NCI-H510A treated with DMSO at 0.1 percent for 48 hours (cell line): ENCODE measurements at regions not wholly inside any gene's neighbourhood (a gene's known extent, or its start where the extent isn't known, plus 50 kb on each side); places are given as distances from the start of the nearest gene placed in this dataset.
"Not testable (repeated sequence)": the region's sequence is repeated elsewhere in the genome, so short reads cannot be mapped to it uniquely, and the experiment has no call there.

Source experiments
- DNase-seq: peaks from one replicate; lab custom pipeline; 2025; lab: John Stamatoyannopoulos, UW

- no peak for DNase-seq
Measured at GRCh38 chr19:28435551-28436271, 777.2 kb downstream of the UQCRFS1 start.

DNA sequence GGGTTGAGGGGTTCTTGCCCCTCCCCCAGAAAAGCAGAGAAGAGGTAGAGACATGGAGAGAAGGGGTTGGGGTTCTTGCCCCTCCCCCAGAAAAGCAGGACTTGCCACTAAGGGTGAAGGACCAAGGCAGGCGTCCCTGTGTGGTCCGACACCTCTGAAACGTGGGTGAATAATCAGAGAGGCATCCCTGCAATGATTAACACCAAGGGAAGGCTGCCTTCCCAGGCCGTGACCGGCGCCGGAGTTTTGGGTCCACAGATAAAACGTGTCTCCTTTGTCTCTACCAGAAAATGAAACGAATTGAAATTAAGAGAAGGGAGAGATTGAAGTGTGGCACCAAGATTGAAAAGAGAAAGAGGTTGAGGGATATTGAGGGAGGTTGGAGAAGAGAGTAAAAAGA lies 778.2 kb downstream of the UQCRFS1 start:
- DNase-seq: not testable (repeated sequence)

DNA sequence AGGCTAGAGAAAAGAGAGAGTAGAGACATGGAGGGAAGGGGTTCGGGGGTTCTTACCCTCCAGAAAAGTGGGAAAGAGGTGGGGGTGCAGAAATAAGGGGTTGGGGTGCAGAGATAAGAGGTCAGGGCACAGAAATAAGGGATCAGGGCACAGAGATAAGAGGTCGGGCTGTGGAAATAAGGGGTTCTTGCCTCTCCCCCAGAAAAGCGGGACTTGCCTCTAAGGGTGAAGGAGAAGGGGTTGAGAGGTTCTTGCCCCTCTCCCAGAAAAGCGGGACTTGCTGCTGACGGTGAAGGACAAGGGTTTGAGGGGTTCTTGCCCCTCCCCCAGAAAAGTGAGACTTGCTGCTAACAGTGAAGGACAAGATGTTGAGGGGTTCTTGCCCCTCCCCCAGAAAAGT lies 778.6 kb downstream of the UQCRFS1 start:
- not testable (repeated sequence) for DNase-seq

DNA sequence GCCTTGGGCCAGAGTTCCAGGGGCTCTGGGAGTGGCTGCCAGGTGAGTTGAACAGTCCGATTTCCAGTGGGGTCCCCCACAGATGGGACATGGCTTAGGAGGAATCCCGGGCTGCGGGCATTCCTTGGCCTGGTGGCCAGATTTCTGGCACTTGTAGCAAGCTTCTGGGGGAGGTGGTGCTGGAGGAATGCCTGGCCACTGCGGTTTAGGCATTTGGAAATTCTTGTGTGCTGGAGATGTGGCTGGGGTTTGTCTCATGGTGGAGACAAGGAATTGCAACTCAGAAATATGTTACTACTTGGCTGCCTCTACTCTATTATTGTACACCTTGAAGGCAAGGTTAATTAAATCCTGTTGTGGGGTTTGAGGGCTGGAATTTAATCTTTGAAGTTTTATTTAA lies 779.8 kb downstream of the UQCRFS1 start:
- not testable (repeated sequence) for DNase-seq

DNA sequence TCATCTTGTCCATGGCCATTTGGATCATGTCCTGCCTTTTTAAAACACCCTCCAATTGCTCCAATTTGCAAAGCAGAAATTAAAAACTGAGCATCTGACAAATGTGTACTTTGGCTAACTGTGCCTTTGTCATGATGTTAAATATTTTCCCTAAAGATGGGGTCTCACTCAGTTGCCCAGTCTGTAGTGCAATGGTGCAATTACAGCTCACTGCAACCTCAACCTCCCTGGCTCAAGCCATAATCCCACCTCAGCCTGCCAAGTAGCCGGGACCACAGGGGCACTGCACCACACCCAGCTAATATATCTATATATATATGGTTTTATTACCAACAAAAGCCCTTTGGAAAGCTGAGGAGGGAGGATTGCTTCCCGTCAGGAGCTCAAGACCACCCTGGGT lies 782.7 kb downstream of the UQCRFS1 start:
- DNase-seq: no peak

DNA sequence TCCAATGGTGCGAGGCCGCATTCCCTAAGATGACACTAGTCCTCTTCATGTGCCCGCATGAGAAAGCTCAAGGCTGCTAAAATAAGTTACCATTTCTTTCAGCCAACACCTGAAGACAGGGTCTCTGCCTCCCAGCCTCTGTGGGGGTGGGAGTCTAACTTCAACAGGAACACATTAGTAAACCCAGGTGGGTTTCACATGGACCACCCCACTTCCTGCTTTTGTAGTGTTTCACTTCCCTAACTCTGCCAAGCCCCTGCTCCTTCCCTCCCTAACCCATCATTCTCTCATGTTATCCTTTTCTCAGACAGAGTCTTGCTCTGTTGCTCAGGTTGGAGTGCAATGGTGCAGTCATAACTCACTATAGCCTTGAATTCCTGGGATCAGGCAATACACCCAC lies 783.6 kb downstream of the UQCRFS1 start:
- no peak for DNase-seq

DNA sequence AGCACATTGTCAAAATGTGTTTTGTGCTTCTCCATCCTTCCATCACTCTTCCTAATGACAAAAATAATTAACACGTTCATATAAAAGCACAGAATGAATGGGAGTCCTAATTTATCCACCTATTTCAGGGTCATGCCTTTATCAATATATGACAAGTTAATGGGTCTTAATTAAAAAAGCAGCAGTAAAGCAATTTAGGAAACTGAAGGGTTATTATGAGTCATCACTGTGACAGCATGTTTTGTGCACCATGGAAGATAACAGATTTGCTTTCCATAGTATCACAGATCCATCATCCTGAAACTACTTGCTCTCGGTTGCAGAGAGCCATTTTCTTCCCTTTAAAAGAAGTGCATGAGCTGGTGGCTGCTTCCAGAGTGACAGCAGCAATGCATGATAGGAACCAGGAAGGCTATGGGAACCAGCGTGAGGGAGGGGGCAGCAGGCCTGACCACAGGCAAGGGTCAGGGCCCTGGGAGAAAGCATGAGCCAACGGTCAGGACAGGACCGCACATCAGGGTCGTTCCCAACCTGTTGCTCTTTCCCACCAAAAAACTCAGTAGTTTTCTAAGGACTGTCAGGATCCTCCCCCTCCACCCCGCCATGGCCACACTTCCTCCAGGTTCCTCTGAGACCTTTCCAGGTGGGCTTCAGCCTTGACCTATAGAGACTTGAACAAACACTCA lies 784.1 kb downstream of the UQCRFS1 start:
- no peak for DNase-seq

DNA sequence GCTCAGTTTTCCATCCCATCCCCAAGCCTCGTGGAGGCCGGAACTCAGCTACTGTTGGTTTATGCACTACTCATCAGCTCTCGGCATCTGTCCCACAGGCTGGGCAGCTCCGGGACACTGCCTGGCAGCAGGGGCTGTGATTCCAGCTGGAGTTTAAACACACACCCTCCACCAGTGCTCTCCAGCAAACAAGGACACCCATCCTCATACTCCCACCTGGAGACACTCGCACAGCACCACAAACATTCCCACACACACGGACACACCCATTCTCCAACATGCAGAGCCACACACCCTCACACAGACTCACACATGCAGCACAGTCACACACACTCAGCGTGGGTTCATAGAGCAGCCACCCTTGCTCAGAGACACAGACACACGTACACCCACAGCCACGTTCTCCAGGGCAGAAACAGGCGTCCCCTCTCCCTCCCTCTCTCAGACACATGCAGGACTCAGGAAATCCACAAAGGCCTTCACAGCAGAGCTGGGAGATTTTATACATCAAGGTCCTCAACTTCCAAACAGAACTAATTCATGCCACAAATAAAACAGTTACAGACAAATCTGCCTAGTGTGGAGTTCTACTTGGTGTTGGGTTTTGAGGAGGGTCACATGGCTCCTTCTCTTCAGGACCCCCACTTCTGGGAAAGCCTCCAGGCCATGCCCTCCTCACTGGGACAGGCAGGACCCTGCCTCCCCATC lies 785.4 kb downstream of the UQCRFS1 start:
- no peak for DNase-seq

GRCh38 chr19:28426730-28427225 lies 786.2 kb downstream of the UQCRFS1 start:
- DNase-seq: no peak

GRCh38 chr19:28426110-28426729 lies 786.7 kb downstream of the UQCRFS1 start:
- DNase-seq: no peak

DNA sequence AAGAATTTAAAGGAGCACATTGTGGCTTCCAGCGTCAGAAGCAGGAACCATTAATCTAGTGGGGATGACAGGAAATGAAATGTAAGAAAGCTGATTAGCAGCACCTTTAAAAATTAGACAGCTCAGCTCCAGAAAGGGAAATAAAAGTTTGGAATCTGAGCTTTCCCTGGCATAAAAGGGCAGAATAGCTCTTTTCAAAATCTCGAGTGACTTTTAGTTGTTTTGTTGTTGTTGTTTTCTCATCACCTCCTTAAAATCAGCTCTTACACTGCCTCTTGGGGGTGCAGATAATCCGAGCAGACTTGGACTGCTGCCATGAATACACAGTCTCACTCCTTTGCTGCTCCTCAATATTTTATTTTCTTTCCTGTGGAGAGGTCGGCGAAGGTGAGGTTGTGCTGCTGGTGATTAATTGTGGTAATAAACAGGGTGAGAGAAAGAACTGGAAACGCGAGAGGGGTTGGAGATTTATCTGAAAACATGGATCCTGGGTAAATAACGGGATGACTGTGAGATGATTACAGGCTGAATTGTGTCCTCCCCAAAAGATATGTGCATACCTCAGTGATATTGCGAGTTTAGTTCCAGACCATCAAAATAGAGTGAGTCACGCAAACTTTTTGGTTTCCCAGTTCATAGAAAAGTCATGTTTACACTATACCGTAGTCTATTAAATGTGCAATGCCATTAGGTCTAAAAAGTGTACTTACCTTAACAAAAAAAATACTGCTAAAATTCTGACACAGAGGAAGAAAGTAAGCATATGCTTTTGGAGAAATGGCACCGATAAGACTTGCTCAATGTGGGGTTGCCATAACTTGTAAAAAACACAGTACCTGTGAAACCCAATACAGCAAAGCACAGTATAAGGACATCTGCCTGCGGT lies 787.7 kb downstream of the UQCRFS1 start:
- DNase-seq: no peak

DNA sequence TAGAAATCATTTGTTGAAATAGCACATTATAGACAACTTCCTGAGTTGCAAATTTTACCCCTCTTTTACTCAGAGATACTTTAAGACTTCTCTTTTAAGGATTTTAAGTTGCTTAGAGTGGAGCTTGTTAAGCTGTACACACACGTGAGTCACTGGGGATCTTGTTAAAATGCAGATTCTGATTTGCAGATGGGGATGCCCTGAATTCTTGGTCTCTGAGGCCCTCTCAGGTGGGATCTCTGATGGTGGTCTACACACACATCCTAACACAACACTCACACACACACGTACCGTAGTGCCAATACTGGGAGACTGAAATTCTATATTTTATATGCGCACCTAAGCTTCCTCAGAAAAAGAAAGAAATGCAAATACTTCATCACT lies 788.3 kb downstream of the UQCRFS1 start:
- DNase-seq: no peak

DNA sequence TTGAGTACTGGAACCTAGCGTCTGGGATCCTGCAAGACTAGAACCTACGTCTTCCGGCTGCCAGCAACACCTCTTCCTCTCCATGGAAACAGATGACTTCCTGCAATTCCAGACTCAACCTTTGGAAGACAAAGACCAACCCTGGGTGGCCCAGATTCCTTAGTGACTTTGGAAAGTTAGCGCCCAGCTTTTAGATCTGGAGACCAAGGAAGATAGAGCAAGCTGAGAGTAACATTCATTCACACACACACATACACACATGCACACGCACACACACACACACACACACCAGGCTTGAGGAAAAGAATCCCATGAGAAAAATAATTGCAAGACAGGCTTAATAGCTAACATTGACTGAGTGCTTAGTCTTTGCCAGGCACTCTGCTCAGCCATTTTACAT lies 788.9 kb downstream of the UQCRFS1 start:
- no peak for DNase-seq

DNA sequence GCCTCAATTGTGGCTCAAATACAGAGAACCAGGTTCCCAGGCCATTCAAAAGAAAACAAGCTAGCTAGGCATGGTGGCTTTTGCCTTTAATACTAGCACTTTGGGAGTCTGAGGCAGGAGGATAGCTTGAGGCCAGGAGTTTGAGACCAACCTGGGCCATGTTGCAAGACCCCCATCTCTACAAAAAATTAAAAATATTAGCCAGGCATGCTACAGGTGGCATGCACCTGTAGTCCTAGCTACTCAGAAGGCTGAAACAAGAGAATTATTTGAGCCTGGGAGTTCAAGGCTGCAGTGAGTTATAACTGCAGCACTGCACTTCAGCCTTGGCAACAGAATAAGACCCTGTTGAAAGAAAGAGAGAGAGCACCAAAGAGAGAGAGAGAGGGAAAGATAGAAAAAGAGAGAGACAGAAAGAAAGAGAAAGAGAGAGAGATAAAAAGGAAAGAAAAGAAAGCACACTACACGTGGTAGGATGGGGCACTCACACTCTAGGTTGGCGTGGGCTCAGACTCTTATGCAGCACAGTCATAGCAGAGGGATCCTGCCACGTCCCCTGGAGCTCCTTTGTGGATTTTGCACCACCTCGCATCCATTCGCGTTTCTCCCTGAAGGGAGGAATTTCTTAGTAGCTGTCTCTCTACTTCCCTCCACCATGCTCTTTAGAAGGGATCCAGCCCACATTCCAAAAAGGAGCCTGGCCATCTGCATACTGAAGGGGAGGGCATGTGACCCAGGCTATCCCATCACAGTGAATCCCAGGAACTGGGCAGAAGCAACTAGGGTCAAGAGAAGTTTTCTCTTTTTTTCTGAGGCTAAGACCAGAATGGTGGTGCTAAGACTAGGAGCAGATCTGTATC lies 789.9 kb downstream of the UQCRFS1 start:
- no peak for DNase-seq

DNA sequence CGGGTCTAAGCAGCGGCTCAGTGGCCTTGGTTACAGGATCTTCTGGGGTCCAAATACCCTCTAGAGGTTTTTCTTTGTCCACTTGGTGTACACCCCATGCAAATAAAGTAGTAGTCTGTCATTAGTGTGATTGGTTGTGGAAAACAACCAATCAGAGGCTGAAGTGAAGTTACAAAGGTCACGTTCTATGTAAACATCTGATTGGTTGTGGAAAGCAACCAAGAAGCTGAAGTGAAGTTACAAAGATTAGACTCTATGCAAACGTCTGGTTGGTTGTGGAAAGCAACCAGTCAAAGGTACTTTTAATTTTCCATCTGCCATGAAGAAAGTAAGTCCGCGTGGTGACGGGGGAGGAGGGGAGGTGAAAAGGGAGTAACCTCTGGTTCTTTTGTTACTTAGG lies 790.9 kb downstream of the UQCRFS1 start:
- DNase-seq: no peak

GRCh38 chr19:28420811-28421550 lies 792.0 kb downstream of the UQCRFS1 start:
- no peak for DNase-seq

- DNase-seq: no peak
Measured at GRCh38 chr19:28419312-28419711, 793.6 kb downstream of the UQCRFS1 start.

DNA sequence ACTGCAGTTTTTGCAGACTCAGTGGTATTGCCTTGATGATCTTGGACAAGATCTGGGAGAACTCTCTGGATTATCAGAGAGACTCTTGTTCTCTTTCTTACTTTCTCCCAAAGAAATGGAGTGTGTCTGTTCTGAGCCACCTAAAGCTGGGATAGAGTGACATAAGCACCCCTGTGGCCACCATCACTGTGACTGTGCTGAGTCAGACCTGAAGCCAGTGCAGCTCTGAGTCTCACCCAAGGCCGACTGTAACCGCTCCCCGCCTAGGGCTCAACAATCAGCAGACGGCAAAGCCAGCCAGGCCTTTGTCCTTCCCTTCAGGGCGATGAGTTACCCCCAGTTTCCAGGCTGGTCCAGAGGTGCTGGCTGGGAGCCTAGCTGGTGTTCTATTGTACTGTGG lies 795.6 kb downstream of the UQCRFS1 start:
- no peak for DNase-seq

DNA sequence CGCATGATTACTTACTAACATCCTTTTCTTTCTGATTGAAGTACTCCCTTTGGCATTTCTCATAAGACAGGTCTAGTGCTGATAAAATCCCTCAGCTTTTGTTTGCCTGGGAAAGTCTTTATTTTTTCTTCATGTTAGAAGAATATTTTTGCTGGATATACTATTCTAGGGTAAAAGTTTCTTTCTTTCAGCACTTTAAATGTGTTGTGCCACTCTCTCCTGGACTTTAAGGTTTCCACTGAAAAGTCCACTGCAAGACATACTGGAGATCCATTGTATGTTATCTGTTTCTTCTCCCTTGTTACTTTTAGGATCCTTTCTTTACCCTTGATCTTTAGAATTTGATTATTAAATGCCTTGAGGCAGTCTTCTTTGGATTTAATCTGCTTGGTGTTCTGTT lies 796.7 kb downstream of the UQCRFS1 start:
- DNase-seq: no peak

DNA sequence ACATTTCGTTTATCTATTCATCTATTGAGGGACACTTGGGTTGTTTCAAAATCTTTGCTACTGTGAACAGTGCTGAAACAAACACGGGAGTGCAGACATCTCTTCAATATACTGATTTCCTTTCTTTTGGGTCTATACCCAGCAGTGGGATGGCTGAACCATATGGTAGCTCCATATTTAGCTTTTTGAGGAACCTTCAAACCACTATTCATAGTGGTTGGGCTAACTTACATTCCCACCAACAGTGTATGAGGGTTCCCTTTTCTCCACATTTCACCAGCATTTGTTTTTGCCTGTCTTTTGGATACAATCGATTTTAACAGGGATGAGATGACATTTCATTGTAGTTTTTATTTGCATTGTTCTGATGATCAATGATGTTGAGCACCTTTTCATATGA lies 798.2 kb downstream of the UQCRFS1 start:
- DNase-seq: no peak
